ENCODE measurements at regions not wholly inside any gene's neighbourhood (a gene's known extent, or its start where the extent isn't known, plus 50 kb on each side); places are given as distances from the start of the nearest gene placed in this dataset.

DNA sequence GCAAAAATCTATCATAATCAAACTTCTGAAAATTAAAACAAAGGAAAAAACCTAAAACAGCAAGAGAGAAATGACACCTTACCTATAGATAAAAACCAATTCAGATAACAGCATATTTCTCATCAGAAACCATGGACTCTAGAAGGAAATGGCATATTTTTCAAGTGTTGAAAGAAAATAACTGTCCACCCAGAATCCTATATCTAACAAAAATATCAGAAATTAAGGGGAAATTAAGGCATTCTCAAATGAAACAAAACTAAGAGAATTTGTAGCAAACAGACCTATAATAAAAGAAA is 257.2 kb downstream of the ANAPC1 start:
- no peak for TF ChIP-seq CTCF (IDR thresholded peaks at IDR 0.05)
- no peak for TF ChIP-seq EP300 (IDR thresholded peaks at IDR 0.05; ENCODE audit: low read depth)
- TF ChIP-seq POLR2A (IDR thresholded peaks at IDR 0.05), result no peak
- no peak for TF ChIP-seq POLR2AphosphoS5 (IDR thresholded peaks at IDR 0.05)
